Activated CD4-positive, CD25-positive, alpha-beta regulatory T cell treated with anti-CD3 and anti-CD28 coated beads, Interleukin-2, amount 50 U/mL, for 16 hours (primary cell): ENCODE measurements at regions not wholly inside any gene's neighbourhood (a gene's known extent, or its start where the extent isn't known, plus 50 kb on each side); places are given as distances from the start of the nearest gene placed in this dataset.

Source experiments
- DNase-seq: peaks from one replicate; pipeline ENCODE4 v3.0.0-alpha.2; 2020; ENCODE audit warnings: low read depth, low spot score

DNA sequence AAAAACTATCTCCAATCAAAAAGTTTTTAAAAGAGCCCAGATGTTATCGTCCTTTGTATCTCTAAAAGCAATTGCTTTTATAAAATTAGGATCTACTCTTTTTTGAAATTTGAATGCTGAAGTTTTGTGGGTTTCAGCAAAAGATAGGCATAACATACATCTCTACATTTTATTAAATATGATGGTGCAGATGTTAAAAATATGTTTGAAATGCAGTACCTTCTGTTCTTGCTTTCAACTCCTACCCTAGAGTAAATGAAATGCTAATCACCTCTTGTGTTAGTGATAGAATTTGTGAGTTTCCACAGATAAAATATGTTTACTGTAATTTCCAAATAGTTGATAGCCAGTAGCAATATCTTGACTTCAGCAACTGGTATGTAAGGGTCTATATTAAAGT lies 95.7 kb upstream of the VPREB1 start:
- DNase-seq: no peak

DNA sequence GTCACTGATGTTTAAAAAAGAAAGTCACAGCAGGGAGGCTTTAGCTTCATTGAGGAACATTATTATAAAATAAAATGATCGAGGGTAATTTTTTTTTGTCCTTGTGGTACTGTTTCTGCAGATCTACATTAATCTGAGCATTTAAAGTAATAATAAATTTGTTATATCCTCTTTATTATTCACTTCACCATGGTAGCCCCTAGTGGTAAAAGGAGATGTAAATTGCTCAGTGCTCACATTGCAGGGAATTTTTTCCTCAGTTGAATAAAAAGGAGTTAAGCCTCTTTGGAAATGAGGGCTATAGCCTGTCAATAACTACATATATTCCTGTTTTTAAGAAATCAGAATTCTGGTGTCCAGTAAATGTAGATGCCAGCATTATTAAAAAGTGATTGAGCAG lies 99.7 kb upstream of the VPREB1 start:
- DNase-seq: no peak

DNA sequence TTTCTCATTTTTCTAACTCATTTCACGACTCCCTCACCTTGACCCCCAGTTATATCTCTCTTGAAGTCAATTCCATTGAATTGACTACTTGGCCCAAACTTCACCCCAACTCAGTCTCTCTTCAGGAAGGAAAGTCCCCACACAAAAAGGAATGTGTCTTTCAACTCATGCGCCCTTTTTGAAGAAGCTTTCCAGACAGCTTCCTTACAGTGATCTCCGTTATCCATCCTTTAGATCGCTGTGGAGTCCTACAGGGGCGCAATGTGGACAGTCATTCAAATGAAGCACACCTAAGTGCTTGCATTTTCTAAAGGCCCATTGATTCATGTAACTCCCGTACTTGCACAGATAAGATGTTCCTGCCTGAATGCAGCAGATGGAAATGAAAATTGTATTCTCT lies 101.1 kb upstream of the VPREB1 start:
- no peak for DNase-seq

DNA sequence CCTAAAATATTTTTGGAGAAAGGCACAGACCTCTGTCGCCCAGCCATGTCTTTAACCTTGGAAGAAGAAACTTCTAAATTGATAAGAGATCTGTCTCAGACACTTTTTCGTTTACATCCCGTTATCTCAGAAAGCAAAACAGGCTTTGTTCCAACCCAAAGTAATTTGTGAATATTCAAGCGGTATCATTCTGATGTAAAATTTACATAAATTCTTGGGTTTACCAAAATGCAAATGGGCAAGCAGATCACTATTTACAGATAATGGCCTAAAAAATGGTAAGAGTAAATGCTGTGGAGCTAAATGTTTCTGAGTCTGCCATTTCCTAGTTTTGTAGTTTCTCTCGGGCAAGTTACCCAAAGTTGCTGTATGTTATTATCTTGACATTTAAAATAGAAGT lies 101.9 kb upstream of the VPREB1 start:
- no peak for DNase-seq

DNA sequence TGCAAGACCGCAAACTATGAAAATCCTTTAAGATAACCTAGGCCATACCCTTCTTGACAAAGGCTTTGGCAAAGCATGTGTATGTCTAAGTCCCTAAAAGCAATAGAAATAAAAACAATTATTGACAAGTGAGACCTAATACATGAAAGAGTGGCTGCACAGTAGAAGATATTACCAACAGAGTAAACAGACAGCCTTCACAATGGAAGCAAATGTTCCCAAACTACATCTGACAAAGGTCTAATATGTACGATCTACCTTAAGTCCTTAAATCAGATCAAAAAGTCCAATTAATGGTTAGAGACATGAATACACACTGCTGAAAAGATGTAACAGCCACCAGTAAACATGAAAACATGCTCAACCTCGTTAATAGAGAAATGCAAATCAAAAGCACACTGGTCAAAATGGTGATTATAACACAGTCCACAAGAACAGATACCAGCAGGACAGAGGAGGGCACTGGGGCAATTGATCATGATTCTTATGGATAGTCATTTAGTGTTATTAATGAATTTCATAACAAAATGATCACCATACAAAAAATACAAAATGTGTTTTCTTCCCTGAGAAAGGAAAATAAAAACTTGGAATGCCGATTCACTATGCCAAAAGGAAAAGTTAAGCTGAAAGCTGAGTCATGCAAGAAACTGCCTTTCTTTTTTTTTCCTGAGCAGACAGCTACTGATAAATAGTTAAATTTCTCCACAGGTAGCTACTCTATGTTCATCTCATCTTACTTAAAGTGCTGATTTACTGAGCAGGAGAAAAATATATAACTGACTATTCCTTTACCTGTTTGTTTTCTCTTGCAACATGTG lies 102.6 kb upstream of the VPREB1 start:
- DNase-seq: no peak

DNA sequence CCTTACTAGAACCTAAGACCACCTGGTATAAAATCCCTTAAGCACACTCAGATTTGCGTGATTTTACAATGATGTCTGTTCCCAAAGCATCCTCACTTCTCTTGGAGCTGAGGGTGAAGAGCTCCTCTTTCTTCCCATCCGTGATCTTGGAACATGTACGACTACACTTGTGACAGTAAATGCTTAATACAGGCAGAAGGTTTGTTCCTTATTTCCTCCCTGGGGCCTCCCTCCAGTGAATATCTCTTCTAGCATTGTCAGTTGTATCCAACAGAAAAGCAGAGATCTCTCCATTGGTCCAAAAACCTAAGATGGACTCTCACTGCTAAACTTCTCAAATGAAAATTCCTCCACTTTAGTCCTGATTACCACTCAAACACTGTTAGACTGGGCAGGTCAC lies 103.6 kb upstream of the VPREB1 start:
- DNase-seq: no peak

DNA sequence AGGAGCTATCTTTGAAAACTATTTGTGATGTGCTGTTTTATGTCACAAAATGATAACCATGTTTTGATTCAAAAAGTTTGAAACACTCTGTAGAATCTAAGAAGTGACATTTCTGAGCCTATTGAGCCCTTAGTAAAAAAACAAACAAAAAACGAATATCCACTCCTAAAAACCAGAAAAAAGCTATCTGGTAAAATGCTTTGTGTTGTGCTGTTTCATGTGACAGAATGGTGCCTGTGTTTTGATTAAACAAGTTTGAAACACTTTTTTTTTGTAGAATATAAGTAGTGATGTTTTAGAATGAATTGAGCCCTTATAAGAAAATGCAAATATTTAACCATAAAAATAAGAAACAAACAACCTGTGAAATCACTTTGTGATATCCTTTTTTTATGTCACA lies 105.2 kb upstream of the VPREB1 start:
- no peak for DNase-seq

DNA sequence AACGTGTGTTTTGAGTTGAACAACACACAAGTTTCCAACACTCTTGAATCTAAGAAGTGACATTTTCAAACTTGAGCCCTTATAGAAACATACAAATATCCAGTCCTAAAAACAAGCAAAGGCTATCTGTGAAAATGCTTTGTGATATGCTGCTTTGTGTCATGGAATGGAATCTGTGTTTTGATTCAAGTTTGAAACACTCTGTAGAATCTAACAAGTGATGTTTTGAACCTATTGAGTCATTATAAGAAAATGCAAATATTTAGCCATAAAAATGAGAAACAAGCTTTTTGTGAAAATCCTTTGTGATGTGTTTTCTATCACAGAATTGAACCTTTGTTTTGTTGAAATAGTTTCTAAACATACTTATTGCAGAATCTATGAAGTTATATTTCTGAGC lies 105.7 kb upstream of the VPREB1 start:
- no peak for DNase-seq

DNA sequence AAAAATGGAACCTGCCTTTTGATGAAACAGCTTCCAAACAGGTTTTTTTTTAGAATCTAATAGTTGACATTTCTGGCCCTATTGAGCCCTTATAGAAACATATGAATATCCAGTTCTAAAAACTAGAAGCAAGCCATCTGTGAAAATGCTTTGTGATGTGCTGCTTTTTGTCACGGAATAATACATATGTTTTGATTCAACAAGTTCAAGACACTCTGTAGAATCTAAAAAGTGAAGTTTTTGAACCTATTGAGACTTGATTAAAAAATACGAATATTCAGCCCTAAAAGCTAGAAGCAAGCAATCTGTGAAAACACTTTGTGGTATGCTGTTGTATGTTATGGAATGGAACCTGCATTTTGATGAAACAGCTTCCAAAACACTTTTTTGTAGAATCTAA lies 106.7 kb upstream of the VPREB1 start:
- DNase-seq: no peak

DNA sequence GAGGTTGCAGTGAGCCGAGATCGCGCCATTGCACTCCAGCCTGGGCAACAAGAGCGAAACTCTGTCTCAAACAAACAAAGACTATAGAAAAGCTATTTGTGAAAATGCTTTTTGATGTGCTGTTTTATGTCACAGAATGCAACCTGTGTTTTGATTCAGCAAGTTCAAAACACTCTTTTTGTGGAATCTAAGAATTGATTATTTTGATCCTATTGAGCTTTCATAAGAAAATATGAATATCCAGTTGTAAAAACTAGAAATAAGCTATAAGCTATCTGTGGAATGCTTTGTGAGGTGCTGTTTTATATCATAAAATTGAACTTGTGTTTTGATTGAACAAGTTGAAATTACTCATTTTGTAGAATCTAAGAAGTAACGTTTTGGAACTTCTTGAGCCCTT lies 110.7 kb upstream of the VPREB1 start:
- no peak for DNase-seq

DNA sequence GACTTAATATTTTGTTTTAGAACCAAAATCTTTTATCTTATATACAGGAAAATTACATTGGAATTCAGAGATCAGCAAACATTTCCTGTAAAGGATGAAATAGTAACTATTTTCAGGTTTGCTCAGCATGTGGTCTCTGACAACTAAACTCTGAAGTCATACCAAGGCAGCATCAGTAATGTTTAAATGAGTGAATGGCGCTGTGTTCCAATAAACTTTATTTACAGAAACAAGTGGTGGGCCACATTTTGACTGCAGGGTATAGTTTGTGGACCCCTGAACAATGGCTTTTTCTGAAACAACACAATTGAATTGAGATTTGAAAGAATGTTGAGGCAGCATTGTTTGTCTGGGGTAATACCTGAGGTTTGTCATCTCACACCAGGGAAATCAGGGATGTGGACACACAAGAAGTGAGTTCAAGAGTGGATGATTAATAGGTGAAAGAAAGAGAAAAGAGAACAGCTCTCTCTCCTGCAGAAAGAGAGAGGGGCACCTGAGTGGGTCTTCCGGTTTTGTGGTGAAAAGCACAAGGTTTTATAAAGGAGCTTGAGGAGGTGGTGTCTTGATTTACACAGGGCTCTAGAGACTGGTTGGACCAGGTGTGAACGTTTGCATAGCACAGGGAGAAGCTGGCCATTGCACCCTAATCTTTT lies 113.5 kb upstream of the VPREB1 start:
- DNase-seq: no peak

DNA sequence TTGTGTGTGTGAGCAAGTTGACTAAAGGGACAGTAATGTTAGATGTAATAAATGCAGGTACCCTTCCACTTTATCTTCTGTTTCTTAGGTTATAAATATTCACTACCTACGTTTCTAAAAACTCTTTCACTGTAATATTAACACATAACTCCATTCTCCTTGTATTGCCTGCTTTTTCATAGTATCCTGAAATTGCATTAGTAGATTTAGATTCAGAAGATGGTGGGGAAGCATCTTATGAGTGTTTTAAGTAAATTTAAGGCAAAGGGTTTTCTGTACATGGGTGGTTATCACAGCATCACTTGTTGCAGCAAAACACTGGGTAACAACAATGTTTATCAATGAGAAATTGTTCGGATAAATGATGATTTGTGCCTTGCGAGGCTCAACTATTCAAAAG lies 115.2 kb upstream of the VPREB1 start:
- DNase-seq: no peak

DNA sequence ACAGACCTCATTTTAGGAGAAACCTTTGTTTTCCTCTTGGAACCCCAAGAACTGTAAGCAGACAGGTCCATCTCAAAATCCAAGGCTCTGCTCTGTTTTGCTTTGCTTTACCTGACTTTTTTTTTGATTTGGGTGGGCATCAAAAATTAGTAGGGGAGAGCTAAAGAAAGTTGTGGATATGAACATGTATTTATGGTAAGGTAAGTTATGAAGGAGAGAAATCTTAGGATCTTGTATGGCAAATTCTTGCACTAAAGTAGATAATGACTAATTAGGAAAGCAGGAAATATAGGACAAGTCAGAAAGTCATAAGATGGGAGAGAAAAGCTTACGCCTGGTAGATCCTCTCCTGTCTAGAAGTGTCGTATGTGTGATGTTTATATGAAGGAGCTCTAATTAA lies 116.1 kb upstream of the VPREB1 start:
- no peak for DNase-seq

DNA sequence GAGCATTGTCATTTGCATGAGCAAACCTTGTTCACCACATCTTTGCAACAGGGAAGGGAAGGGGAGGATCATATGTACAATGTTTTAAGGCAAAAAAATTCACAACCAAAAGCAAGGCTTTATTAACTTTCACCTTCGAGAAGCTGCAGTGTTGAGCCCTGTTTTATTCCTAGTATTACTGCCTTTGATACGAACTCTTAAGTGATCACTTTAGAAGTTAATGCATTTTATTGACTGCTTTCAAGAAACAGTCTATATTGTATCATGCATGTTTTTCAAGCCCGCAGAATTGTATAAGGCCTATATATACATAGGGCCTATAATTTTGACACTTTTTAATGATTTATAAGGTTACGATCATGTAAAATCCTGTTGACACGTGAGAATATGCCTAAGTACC lies 117.5 kb upstream of the VPREB1 start:
- DNase-seq: no peak

DNA sequence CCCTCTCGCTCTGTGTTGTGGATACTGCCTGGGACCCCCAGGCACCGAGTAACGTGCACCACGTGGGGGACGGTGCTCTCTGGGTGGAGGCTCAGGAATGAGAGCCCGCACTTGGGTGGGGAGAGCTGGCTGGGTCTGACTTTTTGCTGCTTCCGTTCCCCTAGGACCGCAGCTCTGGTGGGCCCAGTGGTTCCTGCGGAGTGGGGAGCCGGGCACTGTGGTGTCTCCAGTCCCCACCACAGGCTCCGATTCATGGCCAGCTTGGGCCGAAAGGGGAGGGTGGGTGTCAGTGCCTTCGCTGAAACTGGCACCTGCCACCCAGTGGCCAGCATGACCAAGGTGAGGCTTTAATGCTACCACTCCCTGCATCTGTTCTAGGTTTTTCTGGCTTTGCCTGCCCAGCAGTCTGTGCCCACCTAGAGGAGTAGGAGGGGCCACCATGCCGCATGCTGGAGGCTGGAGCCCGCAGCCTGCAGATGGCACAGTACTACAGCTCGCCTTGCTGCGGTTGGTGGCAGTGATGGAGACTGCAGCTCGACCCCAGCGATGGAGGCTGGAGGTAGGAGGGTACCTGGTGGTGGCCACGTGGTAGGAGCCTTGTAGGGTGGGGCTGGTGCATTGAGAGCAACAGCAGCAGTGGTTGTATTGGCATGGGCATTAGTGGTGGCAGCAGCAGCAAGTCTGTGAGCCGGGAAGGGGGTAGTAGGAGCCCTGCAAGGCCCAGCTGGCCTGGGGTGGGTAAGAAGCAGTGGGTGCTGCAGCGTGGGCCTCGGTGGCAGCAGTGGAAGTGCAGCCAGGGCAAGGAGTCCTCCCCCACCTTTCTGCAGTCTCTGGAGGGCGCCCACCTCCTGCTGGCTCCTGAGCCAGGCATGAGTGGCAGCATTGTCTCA lies 118.8 kb upstream of the VPREB1 start:
- no peak for DNase-seq

DNA sequence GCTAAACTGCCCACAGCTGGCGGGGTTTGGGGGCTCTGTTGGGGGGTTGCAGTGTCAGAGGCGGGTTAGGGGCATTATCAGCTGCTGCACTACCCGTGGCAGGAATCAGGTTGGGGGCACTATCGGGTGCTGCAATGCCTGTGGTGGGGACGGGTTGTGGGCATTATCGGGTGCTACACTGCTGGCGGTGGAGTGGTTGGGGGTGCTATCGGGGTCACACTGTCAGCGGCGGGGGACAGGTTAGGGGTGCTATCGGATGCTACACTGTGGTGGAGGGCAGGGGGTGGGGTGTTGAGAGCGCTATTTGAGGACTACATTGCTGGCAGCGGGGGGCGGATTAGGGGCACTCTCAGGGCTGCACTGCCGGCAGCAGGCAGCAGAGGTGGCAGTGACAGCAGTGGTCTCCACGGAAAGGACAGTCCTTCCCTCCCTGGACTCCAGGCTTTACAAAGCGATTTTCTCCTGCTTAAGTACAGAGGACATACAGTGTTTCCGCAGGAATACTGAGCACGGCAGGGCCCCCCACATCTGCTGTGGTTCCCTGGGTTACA lies 119.5 kb upstream of the VPREB1 start:
- no peak for DNase-seq

DNA sequence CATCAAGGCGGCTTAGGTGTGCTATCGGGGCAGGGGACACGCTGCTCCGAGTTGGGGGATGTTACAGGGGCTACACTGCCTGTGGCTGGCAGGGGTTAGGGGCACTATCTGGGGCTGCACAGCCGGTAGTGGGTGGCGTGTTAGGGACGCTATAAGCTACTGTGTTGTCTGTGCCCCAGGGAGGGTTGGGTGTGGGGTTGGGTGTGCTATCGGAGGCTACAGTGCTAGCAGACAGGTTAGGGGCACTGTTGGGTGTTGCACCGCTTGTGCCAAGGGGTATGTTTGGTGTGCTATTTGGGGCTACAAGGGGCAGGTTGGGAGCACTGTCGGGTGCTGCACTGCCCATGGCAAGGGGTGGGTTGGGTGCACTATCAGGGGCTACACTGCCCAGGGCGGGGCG lies 120.2 kb upstream of the VPREB1 start:
- no peak for DNase-seq

DNA sequence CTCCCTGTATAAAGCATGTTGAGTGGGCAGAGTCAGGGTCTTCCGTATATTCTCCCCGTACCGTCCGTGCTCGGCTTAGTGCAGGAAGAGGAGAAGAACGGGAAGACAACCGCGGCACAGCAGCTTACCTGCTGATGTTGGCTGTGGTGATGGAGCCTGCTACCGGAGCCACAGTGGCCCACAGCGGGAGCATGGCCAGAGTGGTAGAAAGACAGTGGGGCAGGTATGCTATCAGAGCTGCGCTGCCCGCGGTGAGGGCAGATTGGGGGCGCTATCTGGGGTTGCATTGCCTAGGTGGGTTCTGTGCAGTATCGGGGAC lies 120.7 kb upstream of the VPREB1 start:
- DNase-seq: no peak

DNA sequence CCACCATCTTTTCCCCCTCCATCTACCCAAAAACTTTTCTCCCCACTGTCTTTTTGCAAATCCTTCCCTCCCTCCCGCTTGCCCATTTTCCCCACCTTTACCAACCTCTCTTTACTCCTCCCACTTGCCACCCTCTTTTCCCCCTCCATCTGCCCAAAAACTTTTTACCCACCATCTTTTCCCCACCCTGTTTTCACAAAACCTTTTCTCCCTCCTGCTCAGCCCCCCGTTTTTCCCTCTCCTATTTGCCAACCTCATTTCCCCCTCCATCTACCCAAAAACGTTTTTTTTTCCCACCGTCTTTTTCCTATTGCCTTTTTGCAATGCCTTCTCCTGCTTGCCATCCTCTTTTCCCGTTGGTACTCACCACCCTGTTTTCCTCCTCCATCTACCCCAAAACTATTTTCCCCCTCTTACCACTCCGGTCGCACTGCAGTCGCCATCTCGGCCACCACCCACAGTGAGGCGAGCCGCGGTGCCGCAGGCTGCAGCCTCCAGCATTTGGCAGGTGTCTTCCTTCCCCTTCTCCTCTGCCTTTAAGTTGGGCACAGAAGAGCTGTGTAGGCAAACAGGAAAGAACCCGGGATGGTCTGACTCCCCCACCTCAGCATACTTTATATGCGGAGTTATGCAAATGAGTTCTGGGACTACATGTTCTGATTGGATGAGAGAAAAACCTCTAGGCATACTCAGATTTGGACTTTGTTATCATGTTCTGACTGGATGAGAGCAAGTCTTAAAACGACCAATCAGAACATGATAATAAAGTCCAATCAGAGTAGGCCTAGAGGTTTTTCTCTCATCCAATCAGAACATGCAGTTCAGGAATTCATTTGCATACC lies 121.2 kb upstream of the VPREB1 start:
- no peak for DNase-seq

DNA sequence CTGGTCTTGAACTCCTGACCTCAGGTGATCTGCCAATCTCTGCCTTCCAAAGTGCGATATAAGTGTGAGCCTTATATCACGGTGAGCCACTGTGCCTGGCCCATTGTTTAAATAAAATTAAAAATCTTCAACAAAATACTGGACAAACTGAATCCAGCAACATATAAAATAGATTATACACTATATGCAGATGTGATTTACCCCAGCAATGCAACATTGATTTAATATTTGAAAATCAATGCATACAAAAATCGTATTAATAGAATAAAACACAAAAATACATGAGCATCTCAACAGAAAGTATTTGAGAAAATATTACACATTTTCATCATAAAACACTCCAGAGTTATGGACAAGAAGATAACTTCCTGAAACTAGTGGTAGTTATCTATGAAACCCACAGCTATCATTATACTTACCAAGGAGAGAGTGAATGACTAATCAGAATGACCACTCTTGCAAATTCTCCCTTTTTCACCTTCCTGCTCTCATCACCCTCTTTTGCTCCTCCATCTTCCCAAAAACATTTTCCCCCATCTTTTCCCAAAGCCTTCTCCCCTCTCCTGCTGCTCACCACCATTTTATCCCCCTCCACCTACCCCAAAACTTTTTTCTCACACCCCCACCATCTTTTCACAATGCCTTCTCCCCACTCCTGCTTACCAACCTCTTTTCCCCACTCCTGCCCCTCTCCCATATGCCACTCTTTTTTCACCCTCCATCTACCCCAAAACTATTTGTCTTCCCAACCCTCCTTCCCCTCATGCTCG lies 122.1 kb upstream of the VPREB1 start:
- DNase-seq: no peak

DNA sequence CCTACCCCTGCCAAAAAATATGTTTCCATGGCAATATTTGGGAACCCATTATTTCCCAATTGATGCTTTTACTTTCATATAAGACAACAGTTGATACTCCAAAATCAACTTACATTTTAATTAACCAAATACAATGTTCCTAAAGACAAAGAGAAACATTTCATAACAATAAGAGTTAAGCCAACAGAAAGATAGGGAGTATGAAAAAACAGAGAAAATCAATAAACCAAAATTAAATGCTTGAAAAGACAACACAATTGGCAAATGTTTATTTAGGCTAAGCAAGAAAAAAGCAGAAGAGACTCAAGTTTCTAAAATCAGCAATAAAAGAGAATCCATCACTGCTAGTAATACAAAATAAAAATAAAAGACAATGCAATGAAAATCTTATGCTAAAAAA lies 123.1 kb upstream of the VPREB1 start:
- DNase-seq: no peak
